HuH-7.5 (cell line): ENCODE measurements at regions not wholly inside any gene's neighbourhood (a gene's known extent, or its start where the extent isn't known, plus 50 kb on each side); places are given as distances from the start of the nearest gene placed in this dataset.

Experiments used
- DNase-seq: peaks from one replicate; pipeline ENCODE4 v3.0.0; 2011; ENCODE audit warnings: low spot score

GRCh38 chr2:13884291-13884976 is 748.1 kb upstream of the LRATD1 start:
- no peak for DNase-seq

GRCh38 chr2:13901526-13901925 is 731.0 kb upstream of the LRATD1 start:
- DNase-seq, result no peak

- DNase-seq, result no peak
These were observed 726.7 kb upstream of the LRATD1 start for GRCh38 chr2:13905831-13906230.

GRCh38 chr2:13916066-13916465 is 716.5 kb upstream of the LRATD1 start:
- DNase-seq, result no peak

- DNase-seq, result no peak
These were observed 714.6 kb upstream of the LRATD1 start for GRCh38 chr2:13917958-13918357.

GRCh38 chr2:13919981-13920382 is 712.5 kb upstream of the LRATD1 start:
- DNase-seq, result no peak

- DNase-seq, result no peak
These were observed 711.3 kb upstream of the LRATD1 start for GRCh38 chr2:13921245-13921644.

- DNase-seq, result no peak
These were observed 708.7 kb upstream of the LRATD1 start for GRCh38 chr2:13923823-13924222.

GRCh38 chr2:13942111-13942510 is 690.4 kb upstream of the LRATD1 start:
- no peak for DNase-seq

GRCh38 chr2:13950761-13951160 is 681.8 kb upstream of the LRATD1 start:
- DNase-seq, result no peak

GRCh38 chr2:13968811-13969210 is 663.7 kb upstream of the LRATD1 start:
- DNase-seq, result no peak

GRCh38 chr2:13986119-13986720 is 646.3 kb upstream of the LRATD1 start:
- no peak for DNase-seq

- no peak for DNase-seq
These were observed 636.0 kb upstream of the LRATD1 start for GRCh38 chr2:13996527-13996926.

- DNase-seq, result no peak
These were observed 621.3 kb upstream of the LRATD1 start for GRCh38 chr2:14011190-14011589.

GRCh38 chr2:14015113-14015630 is 617.3 kb upstream of the LRATD1 start:
- no peak for DNase-seq

- DNase-seq, result no peak
These were observed 616.1 kb upstream of the LRATD1 start for GRCh38 chr2:14016289-14016955.

GRCh38 chr2:14018620-14019019 is 613.9 kb upstream of the LRATD1 start:
- no peak for DNase-seq

GRCh38 chr2:14023558-14023957 is 609.0 kb upstream of the LRATD1 start:
- no peak for DNase-seq

- no peak for DNase-seq
These were observed 593.4 kb upstream of the LRATD1 start for GRCh38 chr2:14039134-14039533.

- no peak for DNase-seq
These were observed 585.0 kb upstream of the LRATD1 start for GRCh38 chr2:14047491-14047890.

- DNase-seq, result no peak
These were observed 581.1 kb upstream of the LRATD1 start for GRCh38 chr2:14051401-14051800.

- no peak for DNase-seq
These were observed 579.4 kb upstream of the LRATD1 start for GRCh38 chr2:14053105-14053504.

- DNase-seq, result no peak
These were observed 568.2 kb upstream of the LRATD1 start for GRCh38 chr2:14064346-14064745.
